Bronchial epithelial cell (primary cell): ENCODE measurements at regions not wholly inside any gene's neighbourhood (a gene's known extent, or its start where the extent isn't known, plus 50 kb on each side); places are given as distances from the start of the nearest gene placed in this dataset.

Experiments used
- DNase-seq: peaks from one replicate; pipeline ENCODE4 v3.0.0-alpha.2; 2010; ENCODE audit warnings: low read depth
- FAIRE-seq: peaks from 2 replicates; lab custom pipeline; 2011; peaks lifted over from hg19 to GRCh38; lab: Jason Lieb, UNC
- H3K27me3 ChIP-seq: 2 replicates; pipeline ENCODE4 v1.5.1; 2011; ENCODE audit warnings: low read length; ENCODE audit not compliant: control insufficient read depth, insufficient read depth
- H3K36me3 ChIP-seq: 2 replicates; pipeline ENCODE4 v1.5.1; 2011; ENCODE audit warnings: low read length; ENCODE audit not compliant: control insufficient read depth, insufficient read depth
- H3K4me3 ChIP-seq: 2 replicates; pipeline ENCODE4 v1.5.1; 2011; ENCODE audit warnings: mild to moderate bottlenecking, low read depth, low read length, control low read depth
- CTCF ChIP-seq: IDR thresholded peaks from 2 replicates; pipeline ENCODE4 v1.5.1; 2011; ENCODE audit warnings: mild to moderate bottlenecking, moderate library complexity, low read length, control low read depth, inconsistent platforms; ENCODE audit not compliant: insufficient read depth, severe bottlenecking

GRCh38 chr9:117596678-117597077 lies 107.5 kb upstream of the TLR4 start:
- FAIRE-seq (no peak), DNase-seq (no peak)
- H3K36me3 ChIP-seq: no peaks in the 10 kb centered on the region
- H3K4me3 ChIP-seq: no peak overlapping the region
- no peak for TF ChIP-seq CTCF
- no peaks in the 10 kb centered on the region for H3K27me3 ChIP-seq

GRCh38 chr9:117595650-117596049 lies 108.6 kb upstream of the TLR4 start:
- no peak overlapping the region for H3K4me3 ChIP-seq
- no peak for DNase-seq
- TF ChIP-seq CTCF: no peak
- no peaks in the 10 kb centered on the region for H3K36me3 ChIP-seq
- H3K27me3 ChIP-seq: no peaks in the 10 kb centered on the region
- FAIRE-seq: no peak

- no peak for TF ChIP-seq CTCF
- no peaks in the 10 kb centered on the region for H3K27me3 ChIP-seq
- H3K36me3 ChIP-seq: no peaks in the 10 kb centered on the region
- FAIRE-seq (no peak), DNase-seq (no peak)
- no peak overlapping the region for H3K4me3 ChIP-seq
Observed at GRCh38 chr9:117587263-117587662, 116.9 kb upstream of the TLR4 start.

GRCh38 chr9:117574099-117574498 lies 130.1 kb upstream of the TLR4 start:
- no peak overlapping the region for H3K4me3 ChIP-seq
- TF ChIP-seq CTCF: no peak
- no peak for FAIRE-seq
- H3K27me3 ChIP-seq: no peaks in the 10 kb centered on the region
- no peaks in the 10 kb centered on the region for H3K36me3 ChIP-seq
- DNase-seq: no peak

- DNase-seq (no peak), FAIRE-seq (no peak)
- Histone ChIP-seq H3K27me3 (no peaks in the 10 kb centered on the region), H3K4me3 (no peak overlapping the region), H3K36me3 (no peaks in the 10 kb centered on the region)
- no peak for TF ChIP-seq CTCF
Observed at GRCh38 chr9:117564839-117565238, 139.4 kb upstream of the TLR4 start.

- TF ChIP-seq CTCF: no peak
- DNase-seq (no peak), FAIRE-seq (no peak)
- Histone ChIP-seq H3K4me3 (no peak overlapping the region), H3K27me3 (no peaks in the 10 kb centered on the region), H3K36me3 (no peaks in the 10 kb centered on the region)
Observed at GRCh38 chr9:117561761-117562160, 142.4 kb upstream of the TLR4 start.
